ENCODE measurements at regions not wholly inside any gene's neighbourhood (a gene's known extent, or its start where the extent isn't known, plus 50 kb on each side); places are given as distances from the start of the nearest gene placed in this dataset.
"Not testable (repeated sequence)": the region's sequence is repeated elsewhere in the genome, so short reads cannot be mapped to it uniquely, and the experiment has no call there.

- BruUV-seq (replicated peaks); H3K4me1 ChIP-seq (ENCODE audit: control insufficient read depth in 1 of 2, insufficient read depth in 2 of 2, low read length in 2 of 2); H3K36me3 ChIP-seq (ENCODE audit: control insufficient read depth in 1 of 2, insufficient read depth in 2 of 2, low read length in 2 of 2); POLR2A ChIA-PET; H4K20me1 ChIP-seq (ENCODE audit: insufficient read depth); H3K4me3 ChIP-seq (replicated peaks in 1 of 2; ENCODE audit: low read depth in 1 of 2, low read length in 2 of 2); H3K27ac ChIP-seq (ENCODE audit: low read depth, low read length); CTCF ChIA-PET; RAD21 ChIA-PET (ENCODE audit: low non-redundant PET in 1 of 2, low total read pairs in 2 of 2, uncharacterized antibody in 2 of 2, unreplicated experiment in 2 of 2); H2AFZ ChIP-seq (ENCODE audit: low read depth, low read length, poor library complexity, severe bottlenecking); H3K79me2 ChIP-seq (ENCODE audit: insufficient read depth, low read length); ATAC-seq; H3K9me3 ChIP-seq (ENCODE audit: control insufficient read depth in 1 of 2, insufficient read depth in 1 of 2, low read depth in 1 of 2, low read length in 2 of 2); intact Hi-C loops (cut with micrococcal nuclease); H3K27me3 ChIP-seq (ENCODE audit: insufficient read depth, low read length); H3K9me2 ChIP-seq (ENCODE audit: insufficient read depth); H3K4me2 ChIP-seq (ENCODE audit: low read length); DNase-seq (ENCODE audit: low read depth, low spot score); H3K9ac ChIP-seq (ENCODE audit: low read length): not testable (repeated sequence)
- peak in 1 of 3 experiments; percentile 20; a peak in 1 of 6 replicates for TF ChIP-seq CTCF (IDR thresholded peaks at IDR 0.05 in 2 of 3, conservative IDR thresholded peaks at IDR 0.05 in 1 of 3; ENCODE audit: borderline replicate concordance in 1 of 3, insufficient read depth in 1 of 3, low read depth in 2 of 3, low read length in 2 of 3)
- peak; percentile 24; the same call in 1 of the 2 replicates for TF ChIP-seq RAD21 (IDR thresholded peaks at IDR 0.05; ENCODE audit: low read depth)
These were observed 82.3 kb upstream of the IMMP2L start for GRCh38 chr7:111644595-111644994.

GRCh38 chr7:111642373-111642772 lies 80.1 kb upstream of the IMMP2L start:
- Histone ChIP-seq H3K9ac (ENCODE audit: low read length) (no peak overlapping the region), H3K4me3 (replicated peaks in 1 of 2; ENCODE audit: low read depth in 1 of 2, low read length in 2 of 2) (no peak overlapping the region), H3K79me2 (ENCODE audit: insufficient read depth, low read length) (no peaks in the 10 kb centered on the region), H4K20me1 (ENCODE audit: insufficient read depth) (no peaks in the 10 kb centered on the region), H3K36me3 (ENCODE audit: control insufficient read depth in 1 of 2, insufficient read depth in 2 of 2, low read length in 2 of 2) (no peaks in the 10 kb centered on the region), H3K27me3 (ENCODE audit: insufficient read depth, low read length) (no peaks in the 10 kb centered on the region), H3K4me1 (ENCODE audit: control insufficient read depth in 1 of 2, insufficient read depth in 2 of 2, low read length in 2 of 2) (no peaks in the 10 kb centered on the region), H3K9me3 (ENCODE audit: control insufficient read depth in 1 of 2, insufficient read depth in 1 of 2, low read depth in 1 of 2, low read length in 2 of 2) (no peaks in the 10 kb centered on the region; a peak in 1 of 4 replicates), H3K9me2 (ENCODE audit: insufficient read depth) (no peaks in the 10 kb centered on the region), H3K4me2 (ENCODE audit: low read length) (no peak overlapping the region), H2AFZ (ENCODE audit: low read depth, low read length, poor library complexity, severe bottlenecking) (no peak overlapping the region), H3K27ac (ENCODE audit: low read depth, low read length) (no peak overlapping the region)
- ATAC-seq (no peak), DNase-seq (ENCODE audit: low read depth, low spot score) (no peak)
- CTCF ChIA-PET, result no interaction called here
- POLR2A ChIA-PET, result no interaction called here
- intact Hi-C loops (cut with micrococcal nuclease), result no loop called here
- no TSS peak for BruUV-seq (replicated peaks)
- RAD21 ChIA-PET (ENCODE audit: low non-redundant PET in 1 of 2, low total read pairs in 2 of 2, uncharacterized antibody in 2 of 2, unreplicated experiment in 2 of 2), result no interaction called here
- TF ChIP-seq CTCF (IDR thresholded peaks at IDR 0.05 in 2 of 3, conservative IDR thresholded peaks at IDR 0.05 in 1 of 3; ENCODE audit: borderline replicate concordance in 1 of 3, insufficient read depth in 1 of 3, low read depth in 2 of 3, low read length in 2 of 3) (no peak), REST (IDR thresholded peaks at IDR 0.05; ENCODE audit: low read depth) (no peak), YY1 (IDR thresholded peaks at IDR 0.05; ENCODE audit: extremely low read depth, insufficient replicate concordance, low read depth, low read length) (no peak), RAD21 (IDR thresholded peaks at IDR 0.05; ENCODE audit: low read depth) (no peak), EZH2 (IDR thresholded peaks at IDR 0.05) (no peak), POLR2AphosphoS5 (IDR thresholded peaks at IDR 0.05; ENCODE audit: low read depth, low read length) (no peak), EGR1 (IDR thresholded peaks at IDR 0.05; ENCODE audit: low read depth) (no peak), EZH2phosphoT487 (IDR thresholded peaks at IDR 0.05; ENCODE audit: borderline replicate concordance) (no peak), TCF7L2 (IDR thresholded peaks at IDR 0.05; ENCODE audit: borderline replicate concordance, extremely low read depth, insufficient read depth, insufficient read length) (no peak), SIN3A (IDR thresholded peaks at IDR 0.05; ENCODE audit: low read depth) (no peak), FOSL1 (IDR thresholded peaks at IDR 0.05; ENCODE audit: low read depth) (no peak), JUND (IDR thresholded peaks at IDR 0.05) (no peak)
